ENCODE measurements at regions not wholly inside any gene's neighbourhood (a gene's known extent, or its start where the extent isn't known, plus 50 kb on each side); places are given as distances from the start of the nearest gene placed in this dataset.

GRCh38 chr6:62669831-62670230 lies 383.8 kb upstream of the KHDRBS2 start:
- TF ChIP-seq CTCF (IDR thresholded peaks at IDR 0.05; ENCODE audit: low read length) (no peak), EZH2 (IDR thresholded peaks at IDR 0.05; ENCODE audit: borderline replicate concordance, low read length) (no peak)

All from OCI-LY1 (cell line).